ENCODE measurements at regions not wholly inside any gene's neighbourhood (a gene's known extent, or its start where the extent isn't known, plus 50 kb on each side); places are given as distances from the start of the nearest gene placed in this dataset.
A peak's percentile ranks its signal among the peaks of the same experiment; 100 is the strongest.

DNA sequence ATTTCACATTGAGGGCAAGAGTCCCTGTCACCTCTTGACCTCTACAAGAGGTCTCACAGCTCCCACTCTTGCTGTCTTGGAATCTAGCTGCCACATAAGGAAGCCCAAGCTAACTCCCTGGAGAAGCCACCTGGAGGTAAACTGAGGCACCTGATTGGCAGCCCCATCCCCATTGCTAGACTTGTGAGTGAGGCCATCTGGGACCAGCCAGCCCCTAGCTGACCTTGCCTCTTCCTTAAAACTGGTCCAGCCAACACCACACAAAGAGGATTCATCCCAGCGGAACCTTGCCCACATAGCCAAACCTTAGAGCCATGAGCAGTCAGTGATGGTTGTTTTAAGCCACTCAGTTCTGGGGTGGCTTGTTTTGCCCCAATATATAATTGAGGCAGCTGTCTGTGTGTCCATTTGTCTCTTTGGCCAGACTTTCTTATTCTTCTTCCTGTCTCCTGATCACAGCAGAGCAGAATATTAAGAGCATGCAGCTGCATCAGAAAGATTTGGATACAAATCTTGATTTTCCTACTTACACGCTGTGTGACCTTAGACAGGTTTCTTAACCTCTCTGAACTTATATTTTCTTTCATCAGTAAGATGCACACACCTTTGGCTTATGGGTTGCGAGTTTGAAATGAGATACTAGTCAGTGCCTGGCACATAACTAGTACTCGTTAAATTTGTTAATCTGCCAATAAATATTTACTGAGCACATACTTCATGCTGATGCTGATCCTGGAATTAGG lies 74.3 kb upstream of the TP53I11 start:
- H3K4me3 ChIP-seq = no peak overlapping the region
- DNase-seq (ENCODE audit: low spot score) = peak; percentile 54
- H3K27me3 ChIP-seq = no peaks in the 10 kb centered on the region
- no peaks in the 10 kb centered on the region for H3K9me3 ChIP-seq
- H3K27ac ChIP-seq = no peak overlapping the region
- TF ChIP-seq, protein P1, sequence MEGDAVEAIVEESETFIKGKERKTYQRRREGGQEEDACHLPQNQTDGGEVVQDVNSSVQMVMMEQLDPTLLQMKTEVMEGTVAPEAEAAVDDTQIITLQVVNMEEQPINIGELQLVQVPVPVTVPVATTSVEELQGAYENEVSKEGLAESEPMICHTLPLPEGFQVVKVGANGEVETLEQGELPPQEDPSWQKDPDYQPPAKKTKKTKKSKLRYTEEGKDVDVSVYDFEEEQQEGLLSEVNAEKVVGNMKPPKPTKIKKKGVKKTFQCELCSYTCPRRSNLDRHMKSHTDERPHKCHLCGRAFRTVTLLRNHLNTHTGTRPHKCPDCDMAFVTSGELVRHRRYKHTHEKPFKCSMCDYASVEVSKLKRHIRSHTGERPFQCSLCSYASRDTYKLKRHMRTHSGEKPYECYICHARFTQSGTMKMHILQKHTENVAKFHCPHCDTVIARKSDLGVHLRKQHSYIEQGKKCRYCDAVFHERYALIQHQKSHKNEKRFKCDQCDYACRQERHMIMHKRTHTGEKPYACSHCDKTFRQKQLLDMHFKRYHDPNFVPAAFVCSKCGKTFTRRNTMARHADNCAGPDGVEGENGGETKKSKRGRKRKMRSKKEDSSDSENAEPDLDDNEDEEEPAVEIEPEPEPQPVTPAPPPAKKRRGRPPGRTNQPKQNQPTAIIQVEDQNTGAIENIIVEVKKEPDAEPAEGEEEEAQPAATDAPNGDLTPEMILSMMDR (IDR thresholded peaks at IDR 0.05) = no peak
- peaks cover 0 to 41% of the 10 kb centered on the region in 2 donors for H3K4me1 ChIP-seq
- no peaks in the 10 kb centered on the region for H3K36me3 ChIP-seq

DNA sequence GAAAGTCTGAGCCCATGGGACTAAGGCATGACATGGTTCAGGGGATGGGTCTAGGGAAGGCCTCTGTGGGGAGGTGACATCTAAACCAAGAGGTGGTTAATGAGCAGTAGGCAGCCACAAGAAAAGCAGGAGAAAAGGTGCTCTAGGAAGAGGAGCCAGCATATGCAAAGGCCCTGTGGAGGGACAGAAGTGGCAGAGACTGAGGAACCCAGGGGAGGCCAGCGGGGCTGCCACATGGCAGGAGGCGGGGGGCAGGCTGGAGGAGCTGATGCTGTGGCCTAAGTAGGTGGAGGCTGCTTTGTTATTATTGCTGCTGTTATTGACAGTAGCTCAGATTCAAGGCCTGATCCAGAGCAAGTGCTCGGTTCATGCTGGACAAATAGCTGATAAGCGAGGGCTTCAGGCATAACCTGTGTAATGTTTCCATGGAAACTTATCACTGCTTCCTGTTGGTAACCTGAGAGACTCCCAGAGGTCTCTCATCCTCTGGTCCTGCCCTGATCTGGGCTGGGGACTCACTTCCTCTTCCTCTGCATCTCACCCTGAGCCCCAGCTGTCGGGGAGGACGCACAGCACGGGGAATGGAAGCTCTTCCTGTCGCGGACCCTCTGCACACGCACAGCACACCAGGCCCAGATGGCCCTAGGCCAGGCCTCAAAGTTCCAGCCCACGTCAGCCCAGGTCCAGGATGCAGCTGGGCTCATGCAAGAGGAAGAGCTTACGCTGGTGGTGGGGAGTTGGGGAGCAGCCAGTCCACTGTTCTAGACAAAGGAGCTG lies 75.2 kb upstream of the TP53I11 start:
- H3K4me1 ChIP-seq = peaks cover 0 to 38% of the 10 kb centered on the region in 2 donors
- DNase-seq (ENCODE audit: low spot score) = peak; percentile 60
- H3K36me3 ChIP-seq = no peaks in the 10 kb centered on the region
- no peaks in the 10 kb centered on the region for H3K9me3 ChIP-seq
- H3K4me3 ChIP-seq = no peak overlapping the region
- TF ChIP-seq, protein P1 (IDR thresholded peaks at IDR 0.05) = no peak
- no peaks in the 10 kb centered on the region for H3K27me3 ChIP-seq
- peak overlapping the region in 1 of 2 donors; percentile 41 for H3K27ac ChIP-seq

DNA sequence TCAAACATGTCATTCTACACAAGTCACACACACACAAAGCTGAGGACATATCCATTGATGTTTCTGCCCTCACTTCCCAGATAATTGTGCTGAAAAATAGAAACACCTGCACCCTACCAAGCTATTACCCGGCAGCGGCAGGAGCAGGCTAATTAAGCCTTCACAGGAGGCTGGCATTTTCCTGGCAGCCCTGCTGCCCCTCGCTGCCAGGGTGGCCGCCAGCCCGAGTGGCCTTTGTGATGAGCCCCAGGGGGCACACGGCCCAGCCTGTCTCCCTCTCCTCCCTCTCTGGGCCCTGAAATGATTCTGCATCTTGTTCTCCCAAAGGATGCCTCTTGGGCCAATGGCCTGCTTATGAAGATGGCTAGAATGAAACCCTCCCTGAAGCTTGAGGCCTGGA lies 76.2 kb upstream of the TP53I11 start:
- Histone ChIP-seq H3K36me3 (no peaks in the 10 kb centered on the region), H3K9me3 (no peaks in the 10 kb centered on the region), H3K4me1 (peaks cover 0 to 29% of the 10 kb centered on the region in 2 donors), H3K27ac (peak overlapping the region in 1 of 2 donors; percentile 41), H3K4me3 (no peak overlapping the region), H3K27me3 (no peaks in the 10 kb centered on the region)
- DNase-seq (ENCODE audit: low spot score) = peak; percentile 28
- TF ChIP-seq, protein P1 (IDR thresholded peaks at IDR 0.05) = no peak

DNA sequence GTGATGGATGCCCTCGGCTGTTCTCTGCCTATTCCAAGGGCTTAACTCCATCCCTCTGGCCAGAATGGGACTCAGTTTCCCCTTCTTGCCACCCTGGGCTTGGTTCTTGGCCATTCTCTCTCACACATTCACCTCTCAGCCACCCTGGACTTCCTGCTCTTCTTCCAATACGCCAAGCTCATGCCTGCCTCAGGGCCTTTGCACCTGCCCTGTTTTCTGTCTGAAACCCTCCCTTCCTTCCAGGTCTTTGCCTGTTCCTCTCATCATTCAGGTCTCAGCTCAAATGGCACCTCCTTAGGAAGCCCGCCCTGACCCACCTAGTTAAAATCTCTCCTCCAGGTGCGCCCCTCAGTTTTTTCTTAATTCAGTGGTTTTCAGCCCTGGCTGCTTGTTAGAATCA lies 76.6 kb upstream of the TP53I11 start:
- Histone ChIP-seq H3K27me3 (no peaks in the 10 kb centered on the region), H3K27ac (peak overlapping the region in 1 of 2 donors; percentile 41), H3K36me3 (no peaks in the 10 kb centered on the region), H3K4me1 (peaks cover 0 to 24% of the 10 kb centered on the region in 2 donors), H3K9me3 (no peaks in the 10 kb centered on the region), H3K4me3 (no peak overlapping the region)
- TF ChIP-seq, protein P1 (IDR thresholded peaks at IDR 0.05) = no peak
- DNase-seq (ENCODE audit: low spot score) = peak; percentile 42

GRCh38 chr11:45028911-45029682 lies 78.4 kb upstream of the TP53I11 start:
- DNase-seq (ENCODE audit: low spot score) = peak; percentile 57
- H3K4me3 ChIP-seq = no peak overlapping the region
- TF ChIP-seq, protein P1 (IDR thresholded peaks at IDR 0.05) = no peak
- H3K27me3 ChIP-seq = no peaks in the 10 kb centered on the region
- H3K27ac ChIP-seq = no peak overlapping the region
- peaks cover 0 to 16% of the 10 kb centered on the region in 2 donors for H3K4me1 ChIP-seq
- no peaks in the 10 kb centered on the region for H3K9me3 ChIP-seq
- no peaks in the 10 kb centered on the region for H3K36me3 ChIP-seq
